ENCODE measurements at regions not wholly inside any gene's neighbourhood (a gene's known extent, or its start where the extent isn't known, plus 50 kb on each side); places are given as distances from the start of the nearest gene placed in this dataset.

- TF ChIP-seq CTCF (IDR thresholded peaks at IDR 0.05) (no peak), EP300 (IDR thresholded peaks at IDR 0.05) (no peak)
These were observed 406.1 kb upstream of the GRAMD2B start for GRCh38 chr5:126017096-126017495.

Measured in tibial nerve (tissue), 4 donors.